ENCODE measurements at regions not wholly inside any gene's neighbourhood (a gene's known extent, or its start where the extent isn't known, plus 50 kb on each side); places are given as distances from the start of the nearest gene placed in this dataset.
A peak's percentile ranks its signal among the peaks of the same experiment; 100 is the strongest.

- DNase-seq (ENCODE audit: low spot score): no peak
These were observed 199.6 kb downstream of the UQCRFS1 start for GRCh38 chr19:29013325-29013724.

GRCh38 chr19:29012457-29012856, 200.5 kb downstream of the UQCRFS1 start:
- DNase-seq (ENCODE audit: low spot score): no peak

- no peak for DNase-seq (ENCODE audit: low spot score)
These were observed 202.7 kb downstream of the UQCRFS1 start for GRCh38 chr19:29010276-29010675.

- no peak for DNase-seq (ENCODE audit: low spot score)
These were observed 206.8 kb downstream of the UQCRFS1 start for GRCh38 chr19:29006057-29006735.

- no peak for DNase-seq (ENCODE audit: low spot score)
These were observed 208.2 kb downstream of the UQCRFS1 start for GRCh38 chr19:29004796-29005195.

- DNase-seq (ENCODE audit: low spot score): no peak
These were observed 209.1 kb downstream of the UQCRFS1 start for GRCh38 chr19:29003641-29004409.

GRCh38 chr19:29002336-29002735, 210.6 kb downstream of the UQCRFS1 start:
- no peak for DNase-seq (ENCODE audit: low spot score)

- no peak for DNase-seq (ENCODE audit: low spot score)
These were observed 211.2 kb downstream of the UQCRFS1 start for GRCh38 chr19:29001597-29002245.

- DNase-seq (ENCODE audit: low spot score): no peak
These were observed 211.8 kb downstream of the UQCRFS1 start for GRCh38 chr19:29001141-29001581.

- no peak for DNase-seq (ENCODE audit: low spot score)
These were observed 213.1 kb downstream of the UQCRFS1 start for GRCh38 chr19:28999724-29000433.

- DNase-seq (ENCODE audit: low spot score): no peak
These were observed 214.0 kb downstream of the UQCRFS1 start for GRCh38 chr19:28998974-28999373.

- DNase-seq (ENCODE audit: low spot score): peak; percentile 79
These were observed 215.1 kb downstream of the UQCRFS1 start for GRCh38 chr19:28997866-28998265.

GRCh38 chr19:28990522-28990921, 222.4 kb downstream of the UQCRFS1 start:
- no peak for DNase-seq (ENCODE audit: low spot score)

GRCh38 chr19:28989739-28990138, 223.2 kb downstream of the UQCRFS1 start:
- DNase-seq (ENCODE audit: low spot score): no peak

GRCh38 chr19:28988066-28988465, 224.9 kb downstream of the UQCRFS1 start:
- no peak for DNase-seq (ENCODE audit: low spot score)

GRCh38 chr19:28987177-28987576, 225.8 kb downstream of the UQCRFS1 start:
- DNase-seq (ENCODE audit: low spot score): no peak

GRCh38 chr19:28985201-28985600, 227.8 kb downstream of the UQCRFS1 start:
- DNase-seq (ENCODE audit: low spot score): no peak

GRCh38 chr19:28984315-28984714, 228.6 kb downstream of the UQCRFS1 start:
- DNase-seq (ENCODE audit: low spot score): no peak

GRCh38 chr19:28983430-28983829, 229.5 kb downstream of the UQCRFS1 start:
- DNase-seq (ENCODE audit: low spot score): no peak

GRCh38 chr19:28981994-28982393, 231.0 kb downstream of the UQCRFS1 start:
- no peak for DNase-seq (ENCODE audit: low spot score)

GRCh38 chr19:28981518-28981917, 231.4 kb downstream of the UQCRFS1 start:
- no peak for DNase-seq (ENCODE audit: low spot score)

All from HT-29 (cell line).